ENCODE measurements at regions not wholly inside any gene's neighbourhood (a gene's known extent, or its start where the extent isn't known, plus 50 kb on each side); places are given as distances from the start of the nearest gene placed in this dataset.

DNA sequence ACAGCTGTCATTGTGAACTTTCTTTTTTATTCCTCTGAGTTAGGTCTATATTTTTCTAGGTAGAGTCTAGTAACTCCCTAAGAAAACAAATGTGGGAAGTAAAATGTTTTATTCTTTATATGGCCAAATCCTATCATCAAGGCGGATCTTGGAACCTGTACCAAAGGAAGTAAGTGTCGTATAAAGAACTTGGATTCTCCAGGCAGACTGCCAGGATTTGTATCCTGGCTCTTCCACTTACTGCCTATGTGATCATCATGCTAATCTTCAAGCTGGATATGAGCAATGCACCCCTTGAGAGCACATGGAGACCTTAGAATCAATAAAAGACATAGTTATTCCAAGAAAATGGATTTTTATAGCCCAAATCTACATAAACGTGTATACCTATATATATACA, 286.5 kb downstream of the PCDH17 start:
- DNase-seq (ENCODE audit: low read depth) = no peak

DNA sequence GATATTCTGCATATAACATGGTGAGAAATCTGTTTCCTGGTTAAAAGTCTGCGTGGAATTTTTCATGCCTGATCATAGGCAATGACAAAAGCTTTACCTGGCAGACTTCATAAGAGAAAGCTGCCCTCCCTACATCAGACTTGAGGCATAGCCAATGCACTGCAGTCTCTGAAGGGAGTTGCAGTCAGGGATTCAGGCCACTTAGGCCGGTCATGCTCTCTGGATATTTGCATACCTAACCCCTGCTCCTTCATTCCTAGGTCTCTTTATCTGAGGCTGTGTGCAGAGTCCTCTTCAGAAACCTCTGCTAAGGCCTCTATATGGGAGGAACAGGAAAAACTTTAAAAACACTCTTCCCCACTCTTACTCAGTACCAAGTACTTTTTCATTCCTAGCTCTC, 287.4 kb downstream of the PCDH17 start:
- no peak for DNase-seq (ENCODE audit: low read depth)

DNA sequence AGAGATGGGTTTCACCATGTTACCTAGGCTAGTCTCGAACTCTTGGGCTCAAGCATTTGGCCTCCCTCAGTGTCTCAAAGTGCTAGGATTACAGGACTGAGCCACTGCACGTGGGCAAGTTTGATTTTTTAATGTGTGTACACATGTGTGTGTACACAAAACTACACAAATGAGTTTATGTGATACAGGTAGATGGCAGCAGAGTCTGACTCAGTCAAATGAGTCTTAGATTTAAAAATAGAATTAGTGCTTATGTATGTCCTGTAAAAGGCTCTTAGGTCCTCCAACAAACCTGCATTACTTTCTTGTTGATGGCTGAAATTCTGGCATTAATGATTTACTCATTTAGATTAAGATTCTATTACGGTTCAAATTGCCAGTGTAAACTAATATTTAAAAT, 293.7 kb downstream of the PCDH17 start:
- no peak for DNase-seq (ENCODE audit: low read depth)

DNA sequence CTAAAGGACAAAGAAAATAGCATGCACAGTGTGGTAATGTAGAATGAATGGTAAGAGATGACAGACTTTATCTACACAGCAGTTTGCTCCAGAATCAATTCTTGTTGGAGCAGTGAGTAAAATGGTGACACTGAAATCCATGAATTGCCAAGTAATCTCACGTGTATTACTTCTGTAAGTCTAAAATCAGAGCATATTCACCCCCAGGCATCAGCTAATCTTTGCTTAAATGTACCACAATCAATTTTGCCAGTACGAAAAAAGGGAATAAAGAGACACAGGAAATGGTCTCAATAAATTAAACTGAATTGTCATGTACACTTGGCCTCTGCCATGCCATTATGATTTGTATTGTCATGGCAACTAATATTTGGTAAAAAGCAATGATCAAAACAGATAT, 294.2 kb downstream of the PCDH17 start:
- no peak for DNase-seq (ENCODE audit: low read depth)

DNA sequence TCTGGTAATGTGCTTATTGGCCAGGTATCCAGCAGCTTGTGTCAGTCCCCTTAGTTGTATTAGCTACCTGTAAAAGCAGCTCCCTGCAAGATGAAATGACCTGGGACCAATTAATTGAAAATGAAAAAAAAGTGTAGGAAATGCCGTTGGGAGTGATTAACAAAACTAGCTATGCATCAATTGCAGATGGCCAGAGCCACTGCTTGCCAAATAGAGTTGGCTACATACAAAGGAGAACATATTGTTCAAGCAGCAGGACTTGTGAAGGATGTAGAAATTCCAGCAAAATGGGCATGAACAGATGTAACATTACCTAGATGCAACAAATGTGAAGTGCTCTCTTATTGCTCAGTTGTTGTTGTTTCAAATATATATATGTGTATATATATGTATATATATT, 300.5 kb downstream of the PCDH17 start:
- no peak for DNase-seq (ENCODE audit: low read depth)

DNA sequence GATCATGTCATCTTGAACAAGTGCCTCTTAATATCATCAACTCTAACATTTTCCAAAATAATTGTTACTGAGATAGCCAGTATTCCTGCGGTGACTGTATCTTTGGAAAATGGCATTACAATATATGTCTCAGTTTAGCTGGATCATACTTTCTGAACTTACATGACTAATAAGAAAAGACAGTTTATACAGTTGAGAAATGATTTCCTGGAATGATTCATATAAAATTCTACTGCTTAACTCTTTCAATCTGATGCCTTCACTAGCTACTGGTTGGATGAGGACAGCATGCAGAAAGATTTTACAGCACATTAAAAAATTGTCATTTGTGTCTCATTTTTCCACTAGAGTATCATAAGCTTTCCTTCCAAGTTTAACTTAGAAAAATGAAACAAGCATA, 302.1 kb downstream of the PCDH17 start:
- DNase-seq (ENCODE audit: low read depth) = no peak

DNA sequence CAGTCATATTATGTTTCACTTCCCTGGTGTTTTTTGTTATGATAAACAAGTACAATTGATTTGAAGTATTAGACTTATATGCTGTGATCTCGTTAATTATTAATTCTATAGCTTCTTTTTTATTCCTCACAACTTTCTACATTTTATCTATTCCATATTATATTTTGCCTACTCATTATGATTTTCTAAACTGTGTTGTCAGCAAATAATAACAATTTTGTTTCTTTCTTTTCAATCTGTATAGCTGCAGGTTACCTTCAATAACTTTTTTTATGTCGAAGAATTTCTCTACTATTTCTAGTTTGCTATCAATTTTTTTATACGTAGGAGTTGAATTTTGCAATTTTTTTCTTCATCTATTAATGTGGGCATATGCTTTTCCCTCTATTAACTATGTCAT, 304.4 kb downstream of the PCDH17 start:
- DNase-seq (ENCODE audit: low read depth) = no peak

DNA sequence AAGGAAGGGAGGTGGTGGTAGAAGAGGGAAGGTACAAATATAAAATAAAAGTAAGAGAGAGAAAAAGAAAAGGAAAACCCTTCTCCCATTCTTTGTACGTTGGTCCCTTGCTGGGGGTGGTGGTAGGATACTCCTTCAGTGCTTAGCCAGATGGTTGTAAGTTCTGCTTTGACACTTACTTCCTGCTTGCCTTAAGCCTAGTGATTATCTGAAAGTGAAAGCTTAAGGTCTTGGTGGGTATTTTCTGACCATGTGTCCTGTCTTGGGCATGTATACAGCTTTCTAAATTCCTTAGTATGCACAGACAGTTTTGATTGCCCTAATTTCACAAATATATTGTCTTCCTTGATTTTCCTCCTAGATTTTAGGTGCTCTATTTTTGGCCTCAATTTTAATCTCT, 314.8 kb downstream of the PCDH17 start:
- no peak for DNase-seq (ENCODE audit: low read depth)

DNA sequence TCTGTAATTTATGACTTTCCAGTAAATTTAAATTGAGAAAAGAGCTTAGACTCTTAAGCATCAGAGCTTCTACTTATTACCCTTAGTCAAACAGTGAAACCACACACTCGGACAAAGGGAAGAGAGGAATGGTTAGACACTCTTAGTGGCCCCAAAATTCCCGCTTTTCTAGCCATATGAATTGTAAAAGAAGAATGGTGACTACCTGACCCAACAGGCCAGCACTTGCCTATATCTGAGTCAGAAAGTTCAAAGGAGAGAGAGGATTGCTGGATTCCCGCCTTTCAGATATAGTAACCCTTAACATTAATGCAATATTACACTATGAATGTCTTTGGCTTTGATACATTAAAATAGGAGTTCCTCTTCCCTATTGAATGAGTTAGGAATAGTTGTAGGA, 317.3 kb downstream of the PCDH17 start:
- no peak for DNase-seq (ENCODE audit: low read depth)

DNA sequence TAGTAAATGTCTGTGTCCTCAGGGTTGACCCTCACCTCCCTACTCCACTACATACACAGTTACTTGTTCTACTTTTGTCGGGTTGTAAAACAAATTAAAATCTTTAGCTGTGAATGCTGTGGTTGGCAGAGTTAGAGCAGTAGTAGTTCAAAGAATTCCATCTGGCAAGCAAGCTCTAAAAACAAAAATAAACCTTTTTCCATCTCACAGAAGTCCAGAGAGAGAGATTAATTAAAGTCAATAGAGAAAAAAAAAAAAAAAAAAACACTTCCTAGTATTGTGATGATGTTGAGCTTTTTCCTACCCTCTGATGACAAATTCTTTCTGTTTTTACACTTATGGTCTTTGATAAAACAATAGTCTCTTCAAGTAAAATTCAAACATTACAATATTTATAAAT, 338.4 kb downstream of the PCDH17 start:
- DNase-seq (ENCODE audit: low read depth) = no peak

DNA sequence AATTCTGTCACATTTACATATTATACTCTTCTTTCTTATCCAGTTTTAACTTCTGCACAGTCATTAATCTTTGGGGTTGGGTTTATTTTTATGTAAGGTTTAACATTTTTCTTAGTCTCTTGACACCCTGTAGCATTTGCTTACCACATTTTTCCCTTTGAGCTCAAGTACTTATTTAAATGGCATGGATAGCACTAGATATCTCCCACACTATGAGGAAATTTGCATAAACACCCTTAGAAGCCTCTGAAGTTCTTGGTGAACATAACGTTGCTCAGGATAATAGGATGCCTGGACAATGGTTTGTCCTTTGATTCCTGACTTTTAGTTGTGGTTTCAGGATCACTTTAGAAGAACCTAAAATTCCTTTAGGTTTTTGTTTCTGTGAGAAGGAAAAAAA, 338.9 kb downstream of the PCDH17 start:
- DNase-seq (ENCODE audit: low read depth) = no peak

DNA sequence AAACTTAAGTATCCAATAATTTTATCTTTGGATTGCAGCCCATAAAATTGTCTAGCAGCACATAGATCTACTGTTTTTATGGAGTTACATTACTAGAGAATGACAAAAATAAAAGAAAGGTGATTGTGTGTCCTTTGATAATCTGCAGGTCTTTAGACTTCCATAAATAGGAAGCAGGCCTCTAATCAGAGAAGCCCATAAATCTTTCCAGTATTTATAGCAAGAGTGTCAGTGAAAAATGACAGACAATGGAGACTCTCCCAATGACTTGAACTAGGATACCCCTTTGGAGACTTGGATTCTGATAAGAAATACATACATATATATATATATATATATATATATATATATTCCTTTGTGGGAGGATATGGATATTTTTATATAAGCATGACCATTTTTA, 351.2 kb downstream of the PCDH17 start:
- no peak for DNase-seq (ENCODE audit: low read depth)

DNA sequence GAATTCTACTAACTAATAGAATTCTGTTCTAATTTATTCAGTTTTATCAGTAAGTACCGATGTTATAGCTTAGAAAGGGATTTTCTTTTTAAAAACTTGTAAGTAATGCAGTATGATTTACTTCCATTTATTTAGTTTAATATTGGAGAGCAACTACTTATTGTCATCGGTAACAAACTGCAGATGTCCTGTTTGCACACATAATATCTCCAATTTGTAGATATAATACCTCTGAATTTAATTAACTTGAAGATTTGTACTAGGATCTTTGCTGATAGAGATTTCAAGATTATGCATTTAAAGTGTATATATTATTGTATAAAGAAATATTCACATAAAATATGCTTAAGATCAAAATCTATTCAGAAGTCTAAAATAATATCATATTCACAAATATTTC, 356.7 kb downstream of the PCDH17 start:
- no peak for DNase-seq (ENCODE audit: low read depth)

DNA sequence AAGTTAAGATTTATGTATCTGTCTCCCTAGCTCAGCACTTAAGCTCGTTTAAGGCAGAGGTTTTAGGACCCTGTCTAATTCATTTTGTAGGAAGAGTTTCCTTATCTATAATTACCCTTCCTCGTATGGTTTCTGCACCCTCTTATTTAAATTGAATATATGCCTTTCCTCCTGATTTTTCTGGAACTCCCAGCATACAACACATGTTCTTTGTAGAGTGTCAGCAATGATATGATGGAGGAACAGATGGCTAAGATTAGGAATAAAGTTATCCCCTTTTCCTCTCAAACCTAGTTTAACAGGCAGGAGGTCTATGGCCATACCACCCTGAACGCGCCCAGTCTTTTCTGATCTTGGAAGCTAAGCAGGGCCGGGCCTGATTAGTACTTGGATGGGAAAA, 359.5 kb downstream of the PCDH17 start:
- DNase-seq (ENCODE audit: low read depth) = no peak

DNA sequence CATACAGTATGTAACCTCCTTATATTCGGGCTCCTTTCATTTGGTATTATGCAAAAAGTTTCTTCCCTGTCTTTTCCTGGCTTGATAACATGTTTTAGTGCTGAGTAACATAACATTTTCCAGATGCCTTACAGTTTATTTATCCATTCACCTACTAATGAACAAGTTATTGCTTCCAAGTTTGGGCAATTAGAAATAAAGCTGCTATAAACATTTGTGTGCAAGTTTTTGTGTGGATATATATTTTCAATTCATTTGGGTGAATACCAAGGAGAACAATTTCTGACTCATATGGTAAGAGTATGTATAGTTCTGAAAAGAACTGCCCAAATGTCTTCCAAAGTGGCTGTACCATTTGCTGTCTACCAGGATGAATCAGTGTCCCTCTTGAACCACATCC, 360.9 kb downstream of the PCDH17 start:
- DNase-seq (ENCODE audit: low read depth) = no peak

DNA sequence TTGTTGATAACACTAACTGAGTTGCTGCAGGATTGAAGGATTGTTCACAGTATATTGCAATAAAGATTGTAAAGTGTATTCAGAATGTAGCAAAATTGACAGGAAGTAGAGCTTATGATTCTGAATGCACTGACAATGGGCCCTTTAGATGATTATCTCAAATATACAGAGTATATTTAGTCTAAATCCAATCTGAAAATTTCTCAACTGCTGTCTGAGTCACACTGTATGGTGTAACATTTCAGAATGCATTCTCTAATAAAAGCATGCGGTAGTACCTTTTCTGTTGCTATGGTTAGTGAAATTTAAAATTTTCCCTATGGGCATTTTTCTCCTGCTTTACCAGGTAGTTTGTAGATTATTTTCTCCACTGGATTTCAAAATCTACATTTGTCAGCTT, 365.2 kb downstream of the PCDH17 start:
- no peak for DNase-seq (ENCODE audit: low read depth)

DNA sequence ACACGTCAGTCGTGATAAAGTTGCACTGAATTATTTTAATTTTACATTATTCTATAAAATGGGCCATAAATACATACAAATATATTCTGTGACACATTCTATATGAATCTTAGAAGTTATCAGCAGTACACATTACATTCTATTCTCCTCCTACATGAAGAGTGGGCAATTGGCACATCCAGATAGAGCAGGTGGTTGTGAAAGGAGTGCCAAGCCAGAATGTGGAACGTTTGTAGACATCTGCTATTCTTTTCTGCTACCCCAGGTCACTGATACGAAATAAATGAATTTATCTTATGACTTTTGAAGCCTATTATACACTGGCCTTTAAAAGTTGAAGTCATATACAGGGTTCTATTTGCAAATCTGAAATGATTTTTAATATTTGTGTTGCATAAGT, 373.2 kb downstream of the PCDH17 start:
- DNase-seq (ENCODE audit: low read depth) = no peak

DNA sequence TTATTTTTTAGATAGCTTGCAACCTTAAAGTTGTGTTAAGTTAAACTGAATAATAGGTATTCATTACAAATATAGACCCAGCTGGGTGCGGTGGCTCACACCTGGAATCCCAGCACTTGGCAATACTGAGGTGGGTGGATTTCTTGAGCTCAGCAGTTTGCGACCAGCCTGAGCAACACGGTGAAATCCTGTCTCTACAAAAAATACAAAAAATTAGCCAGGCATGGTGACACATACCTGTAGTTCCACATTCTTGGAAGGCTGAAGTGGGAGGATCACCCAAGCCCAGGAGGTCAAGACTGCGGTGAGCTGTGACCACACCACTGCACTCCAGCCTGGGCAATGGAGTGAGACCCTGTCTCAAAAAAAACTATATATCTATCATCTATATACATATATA, 386.5 kb downstream of the PCDH17 start:
- DNase-seq (ENCODE audit: low read depth) = no peak

DNA sequence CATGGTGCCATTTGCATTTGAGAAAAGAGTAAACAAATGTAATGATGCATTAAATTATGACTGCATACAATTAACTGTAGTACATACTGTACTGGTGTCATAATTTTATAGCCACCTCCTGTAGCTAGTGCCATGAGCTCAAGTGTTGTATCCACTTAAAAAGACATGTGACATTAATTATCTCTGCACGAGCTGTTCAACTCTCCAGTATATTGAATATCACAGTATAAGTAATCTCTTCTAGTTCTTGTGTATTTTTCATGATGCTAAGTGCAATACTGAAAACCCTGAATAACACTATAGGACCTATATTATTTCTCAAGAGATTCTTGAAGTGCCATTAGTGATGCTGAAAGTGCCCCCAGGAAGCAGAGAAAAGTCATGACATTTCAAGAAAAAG, 387.3 kb downstream of the PCDH17 start:
- DNase-seq (ENCODE audit: low read depth) = no peak

DNA sequence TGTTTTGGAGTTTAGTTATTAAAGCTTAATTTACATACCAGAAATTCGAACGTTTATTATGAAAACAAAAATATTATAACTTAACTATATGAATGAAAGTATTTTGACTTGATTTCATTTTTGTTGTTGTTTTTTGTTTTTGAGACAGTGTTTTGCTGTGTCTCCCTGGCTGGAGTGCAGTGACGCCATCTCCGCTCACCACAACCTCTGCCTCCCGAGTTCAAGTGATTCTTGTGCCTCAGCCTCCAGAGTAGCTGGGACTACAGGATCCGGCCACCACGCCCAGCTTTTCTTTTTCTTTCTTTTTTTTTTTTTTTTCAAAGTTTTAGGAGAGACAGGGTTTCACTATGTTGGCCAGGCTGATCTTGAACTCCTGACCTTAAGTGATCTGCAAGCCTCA, 392.6 kb downstream of the PCDH17 start:
- DNase-seq (ENCODE audit: low read depth) = no peak

DNA sequence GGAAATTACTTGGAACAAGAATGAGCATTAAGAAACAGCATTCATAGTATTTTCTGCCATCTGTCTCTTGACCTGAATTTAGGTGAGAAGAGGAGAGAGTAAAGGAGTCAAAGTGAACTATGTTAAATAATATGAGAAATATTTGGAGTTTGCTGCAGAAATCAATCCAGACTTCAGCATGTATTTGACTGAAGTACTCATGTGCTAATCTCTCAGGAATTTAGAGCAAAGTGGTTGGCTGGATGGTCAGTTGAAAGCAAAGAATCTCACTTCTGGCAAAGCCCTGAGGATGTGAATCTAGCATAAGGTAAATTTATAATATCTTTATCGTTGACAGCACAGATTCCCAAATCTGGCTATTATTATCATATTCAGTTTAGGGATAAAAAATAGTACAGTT, 394.3 kb downstream of the PCDH17 start:
- no peak for DNase-seq (ENCODE audit: low read depth)

DNA sequence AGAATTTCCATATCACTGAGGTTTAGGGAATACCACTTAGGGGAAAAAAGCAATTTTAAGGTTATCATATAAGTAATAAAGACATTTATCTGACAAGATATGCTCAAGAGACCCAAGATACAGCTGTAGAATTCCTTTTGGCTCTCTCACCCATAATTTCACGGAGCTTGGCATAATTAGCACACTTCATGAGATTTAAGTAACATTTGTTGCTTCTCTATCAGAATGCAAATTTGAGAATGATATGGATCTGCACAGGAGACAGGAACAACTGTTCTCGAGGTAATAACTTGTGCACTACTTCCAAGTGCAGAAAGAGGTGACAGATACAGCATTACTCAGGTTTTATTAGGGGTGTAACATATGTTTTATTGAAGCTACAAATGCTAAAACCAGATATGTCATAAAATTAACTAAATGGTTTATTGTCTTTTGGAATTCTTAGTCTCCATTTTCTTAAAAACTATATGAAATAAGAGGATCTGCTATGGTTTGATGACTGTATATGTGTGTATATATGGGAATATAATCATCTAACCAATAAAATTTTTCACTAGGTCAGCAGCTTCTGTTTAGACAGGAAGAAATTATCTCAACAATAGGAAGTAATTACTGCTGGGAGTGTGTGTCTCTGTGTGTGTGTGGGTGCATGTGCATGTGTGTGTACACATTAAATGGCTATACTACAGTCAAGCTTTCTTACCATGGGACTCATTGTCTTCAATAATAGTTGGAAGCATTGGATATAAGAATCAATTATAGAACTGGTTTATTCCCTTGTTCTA, 401.3 kb downstream of the PCDH17 start:
- no peak for DNase-seq (ENCODE audit: low read depth)

DNA sequence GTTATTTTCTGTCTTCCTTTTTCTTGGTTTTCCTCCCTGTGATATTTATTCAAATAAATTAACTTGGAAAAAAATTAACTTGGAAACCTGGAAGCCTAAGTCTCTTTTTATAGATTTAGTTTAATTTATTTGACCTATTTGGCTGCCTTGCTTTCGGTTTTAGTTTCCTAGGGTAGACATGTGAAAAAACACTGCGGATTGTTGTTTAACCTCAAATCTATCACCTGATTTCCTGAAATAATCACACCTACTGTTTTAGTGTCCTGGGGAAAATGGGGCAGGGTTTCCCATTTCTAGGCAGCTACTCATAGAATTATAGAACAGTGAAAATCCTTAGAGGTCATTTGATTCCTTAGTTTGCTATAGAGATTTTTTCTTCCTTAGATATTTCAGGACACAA, 412.4 kb downstream of the PCDH17 start:
- DNase-seq (ENCODE audit: low read depth) = no peak

DNA sequence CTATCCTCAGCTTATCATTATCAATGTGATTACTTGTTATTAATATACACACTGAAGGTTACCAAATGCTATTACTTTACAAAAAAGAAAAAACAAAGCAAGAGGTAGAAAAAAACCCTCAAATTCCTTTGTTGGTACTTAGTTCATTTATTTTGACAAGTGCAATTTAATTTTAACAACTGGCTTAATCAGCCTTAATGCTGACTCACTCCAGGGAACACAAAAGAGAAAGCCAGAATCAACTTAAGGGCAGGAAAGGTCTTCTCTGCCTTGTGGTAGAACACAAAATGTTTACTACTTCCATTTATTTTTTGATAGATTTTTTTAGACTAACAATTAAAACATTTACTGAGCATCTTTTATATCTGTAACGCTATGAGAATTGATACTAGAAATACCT, 417.1 kb downstream of the PCDH17 start:
- DNase-seq (ENCODE audit: low read depth) = no peak

DNA sequence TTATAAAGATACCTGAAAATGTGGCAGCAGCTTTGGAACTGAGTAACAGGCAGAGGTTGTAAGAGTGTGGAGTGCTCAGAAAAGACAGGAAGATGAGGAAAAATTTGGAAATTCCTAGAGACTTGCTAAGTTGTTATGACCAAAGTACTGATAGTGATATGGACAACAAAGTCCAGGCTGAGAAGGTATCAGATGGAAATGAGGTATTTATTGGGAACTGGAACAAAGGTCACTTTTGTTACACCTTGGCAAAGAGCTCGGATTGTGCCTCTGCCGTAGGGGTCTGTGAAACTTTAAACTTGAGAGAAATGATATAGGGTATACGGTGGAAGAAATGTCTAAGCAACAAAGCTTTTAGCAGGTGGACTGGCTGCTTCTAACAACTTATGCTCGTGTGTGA, 419.9 kb downstream of the PCDH17 start:
- no peak for DNase-seq (ENCODE audit: low read depth)
